ENCODE measurements at regions not wholly inside any gene's neighbourhood (a gene's known extent, or its start where the extent isn't known, plus 50 kb on each side); places are given as distances from the start of the nearest gene placed in this dataset.

DNA sequence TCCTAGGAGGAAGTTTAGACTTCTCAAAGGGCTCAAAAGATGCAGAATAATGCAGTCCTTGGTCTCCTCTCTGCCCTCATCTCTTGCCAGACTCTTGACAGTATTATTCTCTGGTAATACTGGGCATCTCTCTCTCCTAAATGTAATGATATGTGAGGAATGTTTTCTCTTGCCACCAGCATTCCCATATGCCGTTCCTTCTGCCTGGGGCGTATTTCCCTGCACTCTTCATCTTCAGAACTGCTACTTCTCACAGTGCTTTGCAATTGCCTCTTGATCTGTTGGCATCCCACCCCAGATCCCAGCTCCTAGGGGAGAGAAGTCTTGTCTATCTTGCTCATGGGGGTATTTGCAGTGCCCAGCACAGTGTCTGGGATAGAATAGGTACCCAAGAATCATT, 107.4 kb downstream of the RASSF10 start:
- DNase-seq: no peak
- H3K27me3 ChIP-seq: no peaks in the 10 kb centered on the region
- intact Hi-C loops (cut with DNase I): no loop called here
- WGBS, 2 donors: 74 to 91% methylated on average over 2 of the region's 2 CpGs
- TF ChIP-seq, protein P1, sequence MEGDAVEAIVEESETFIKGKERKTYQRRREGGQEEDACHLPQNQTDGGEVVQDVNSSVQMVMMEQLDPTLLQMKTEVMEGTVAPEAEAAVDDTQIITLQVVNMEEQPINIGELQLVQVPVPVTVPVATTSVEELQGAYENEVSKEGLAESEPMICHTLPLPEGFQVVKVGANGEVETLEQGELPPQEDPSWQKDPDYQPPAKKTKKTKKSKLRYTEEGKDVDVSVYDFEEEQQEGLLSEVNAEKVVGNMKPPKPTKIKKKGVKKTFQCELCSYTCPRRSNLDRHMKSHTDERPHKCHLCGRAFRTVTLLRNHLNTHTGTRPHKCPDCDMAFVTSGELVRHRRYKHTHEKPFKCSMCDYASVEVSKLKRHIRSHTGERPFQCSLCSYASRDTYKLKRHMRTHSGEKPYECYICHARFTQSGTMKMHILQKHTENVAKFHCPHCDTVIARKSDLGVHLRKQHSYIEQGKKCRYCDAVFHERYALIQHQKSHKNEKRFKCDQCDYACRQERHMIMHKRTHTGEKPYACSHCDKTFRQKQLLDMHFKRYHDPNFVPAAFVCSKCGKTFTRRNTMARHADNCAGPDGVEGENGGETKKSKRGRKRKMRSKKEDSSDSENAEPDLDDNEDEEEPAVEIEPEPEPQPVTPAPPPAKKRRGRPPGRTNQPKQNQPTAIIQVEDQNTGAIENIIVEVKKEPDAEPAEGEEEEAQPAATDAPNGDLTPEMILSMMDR (IDR thresholded peaks at IDR 0.05): no peak
- TF ChIP-seq POLR2A (IDR thresholded peaks at IDR 0.05): no peak
- no peak overlapping the region for H3K4me3 ChIP-seq (replicated peaks in 1 of 3)
- H3K9me3 ChIP-seq: no peaks in the 10 kb centered on the region
- H3K4me1 ChIP-seq: peaks cover 6 to 16% of the 10 kb centered on the region in 2 donors
- no peaks in the 10 kb centered on the region for H3K36me3 ChIP-seq
- H3K27ac ChIP-seq: no peak overlapping the region

DNA sequence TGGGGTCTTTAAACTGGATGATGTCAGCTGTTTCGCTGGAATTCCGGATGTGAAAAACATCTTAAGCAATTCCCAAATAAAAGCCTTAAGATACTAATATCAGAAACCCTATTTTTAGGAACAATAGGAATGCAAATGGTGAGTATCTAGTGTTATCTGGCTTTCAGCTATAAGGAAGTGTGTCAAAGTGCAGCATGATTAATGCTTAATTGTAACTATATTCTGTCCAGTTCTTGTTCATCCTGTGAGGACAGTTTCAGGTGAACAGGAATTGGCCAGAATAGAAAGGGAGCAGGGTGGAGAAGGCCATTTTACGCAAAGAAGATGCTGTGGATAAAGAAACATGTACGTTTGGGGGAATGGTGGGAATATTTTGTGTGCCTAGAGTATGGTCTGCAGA, 108.2 kb downstream of the RASSF10 start:
- peaks cover 6 to 16% of the 10 kb centered on the region in 2 donors for H3K4me1 ChIP-seq
- H3K27ac ChIP-seq: no peak overlapping the region
- TF ChIP-seq POLR2A (IDR thresholded peaks at IDR 0.05): no peak
- TF ChIP-seq, protein P1 (IDR thresholded peaks at IDR 0.05): no peak
- DNase-seq: no peak
- H3K27me3 ChIP-seq: no peaks in the 10 kb centered on the region
- intact Hi-C loops (cut with DNase I): no loop called here
- H3K36me3 ChIP-seq: no peaks in the 10 kb centered on the region
- 44 to 45% methylated on average over 4 of the region's 4 CpGs for WGBS, 2 donors
- H3K4me3 ChIP-seq (replicated peaks in 1 of 3): no peak overlapping the region
- no peaks in the 10 kb centered on the region for H3K9me3 ChIP-seq

DNA sequence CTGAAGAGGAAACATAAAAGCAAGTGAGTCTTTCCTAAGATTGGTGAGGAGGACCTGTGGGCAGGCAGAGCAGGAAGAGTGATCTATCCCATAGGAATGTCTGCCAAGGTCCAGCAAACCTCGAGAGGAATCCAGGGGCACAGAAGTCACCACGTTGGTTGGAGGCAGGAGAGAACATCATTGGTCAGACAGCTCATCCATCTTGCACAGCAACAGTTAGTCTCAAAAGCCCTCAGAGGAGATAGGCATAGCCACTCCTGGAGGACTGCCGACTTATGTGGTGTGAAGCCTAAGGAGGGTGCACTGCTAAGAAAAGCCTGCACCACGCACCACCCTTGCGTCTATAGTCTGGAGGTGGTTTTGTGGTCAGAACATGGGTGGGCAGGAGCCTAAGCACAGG, 109.1 kb downstream of the RASSF10 start:
- H3K4me1 ChIP-seq: peaks cover 6 to 16% of the 10 kb centered on the region in 2 donors
- no peak overlapping the region for H3K4me3 ChIP-seq (replicated peaks in 1 of 3)
- intact Hi-C loops (cut with DNase I): no loop called here
- WGBS, 2 donors: 80 to 87% methylated on average over 5 of the region's 5 CpGs
- no peaks in the 10 kb centered on the region for H3K9me3 ChIP-seq
- no peak overlapping the region for H3K27ac ChIP-seq
- no peaks in the 10 kb centered on the region for H3K36me3 ChIP-seq
- TF ChIP-seq, protein P1 (IDR thresholded peaks at IDR 0.05): no peak
- no peak for TF ChIP-seq POLR2A (IDR thresholded peaks at IDR 0.05)
- H3K27me3 ChIP-seq: no peaks in the 10 kb centered on the region
- no peak for DNase-seq

DNA sequence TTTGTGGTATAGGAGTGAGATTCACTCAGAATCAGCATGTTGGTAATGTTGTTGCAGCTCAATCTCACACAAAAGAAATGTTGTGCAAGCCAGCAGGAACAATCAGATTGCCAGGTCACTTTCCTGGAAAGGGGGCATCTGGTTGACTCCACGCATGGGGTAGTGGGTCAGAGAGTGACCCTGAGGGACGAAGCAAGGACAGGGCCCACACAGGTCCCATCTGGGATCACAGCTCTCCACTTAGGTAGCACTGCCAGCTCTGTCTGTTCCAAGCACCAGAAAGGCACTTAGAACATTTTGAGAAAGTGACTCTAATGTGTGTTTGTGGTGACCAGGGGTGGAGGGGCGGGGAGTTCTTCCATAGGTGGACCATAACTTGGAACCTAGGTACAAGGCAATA, 109.5 kb downstream of the RASSF10 start:
- TF ChIP-seq POLR2A (IDR thresholded peaks at IDR 0.05): no peak
- 97% methylated on average over 3 of the region's 3 CpGs for WGBS, 2 donors
- no peak overlapping the region for H3K27ac ChIP-seq
- H3K4me1 ChIP-seq: peaks cover 6 to 16% of the 10 kb centered on the region in 2 donors
- DNase-seq: no peak
- H3K9me3 ChIP-seq: no peaks in the 10 kb centered on the region
- H3K27me3 ChIP-seq: no peaks in the 10 kb centered on the region
- no peaks in the 10 kb centered on the region for H3K36me3 ChIP-seq
- H3K4me3 ChIP-seq (replicated peaks in 1 of 3): no peak overlapping the region
- intact Hi-C loops (cut with DNase I): no loop called here

DNA sequence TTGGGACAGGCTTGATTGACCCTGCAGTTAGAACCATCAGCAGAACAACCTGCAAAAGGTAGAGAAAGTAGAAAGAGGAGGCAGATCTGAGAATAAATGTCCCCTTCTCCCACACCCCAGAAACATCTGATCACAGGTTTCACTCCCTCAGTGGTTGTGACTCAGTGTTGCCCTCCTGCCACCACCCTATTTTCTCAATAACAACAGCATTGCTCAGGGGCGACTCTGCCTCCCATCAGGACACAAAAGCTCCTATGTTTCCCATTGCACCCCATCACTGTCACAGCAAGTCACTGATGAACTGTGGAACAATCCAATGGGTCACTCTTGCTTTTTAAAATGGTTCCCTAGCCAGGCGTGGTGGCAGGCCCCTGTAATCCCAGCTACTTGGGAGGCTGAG, 110.2 kb downstream of the RASSF10 start:
- Histone ChIP-seq H3K9me3 (no peaks in the 10 kb centered on the region), H3K4me1 (peaks cover 6 to 13% of the 10 kb centered on the region in 2 donors), H3K4me3 (replicated peaks in 1 of 3) (no peak overlapping the region), H3K27ac (no peak overlapping the region), H3K36me3 (no peaks in the 10 kb centered on the region), H3K27me3 (no peaks in the 10 kb centered on the region)
- TF ChIP-seq POLR2A (IDR thresholded peaks at IDR 0.05): no peak
- no peak for DNase-seq
- intact Hi-C loops (cut with DNase I): no loop called here
- 95 to 98% methylated on average over 2 of the region's 2 CpGs for WGBS, 2 donors

DNA sequence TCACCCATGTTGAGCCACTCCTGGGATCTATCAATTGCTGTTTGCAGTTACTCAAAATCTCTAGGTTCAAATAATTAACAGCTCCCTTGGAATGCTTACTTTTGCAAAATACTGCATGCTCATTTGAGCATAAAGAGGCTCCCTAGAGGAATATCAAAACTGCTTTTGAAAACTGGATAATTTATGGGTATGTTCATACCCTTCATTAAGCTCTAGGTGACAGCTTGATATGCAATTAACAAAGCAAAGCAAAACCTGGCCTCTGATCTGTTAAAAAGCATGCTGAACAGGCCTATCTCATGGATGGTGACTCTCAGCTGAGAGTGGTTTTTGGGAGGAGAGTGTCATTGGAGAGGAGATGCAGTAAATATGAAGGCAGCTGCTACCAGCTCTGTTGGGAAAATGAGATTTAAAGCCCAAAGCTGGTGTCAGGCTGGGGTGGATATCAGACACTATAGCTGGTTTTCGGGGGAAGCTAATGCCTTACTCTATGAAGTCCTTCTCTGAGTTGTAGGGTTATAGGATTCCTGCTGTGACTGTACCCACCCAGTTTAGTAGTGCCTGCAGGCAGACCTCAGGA, 110.9 kb downstream of the RASSF10 start:
- H3K9me3 ChIP-seq: no peaks in the 10 kb centered on the region
- no peak for DNase-seq
- H3K27ac ChIP-seq: no peak overlapping the region
- WGBS, 2 donors: 88 to 100% methylated on average over 1 of the region's 1 CpG
- intact Hi-C loops (cut with DNase I): no loop called here
- no peaks in the 10 kb centered on the region for H3K36me3 ChIP-seq
- no peaks in the 10 kb centered on the region for H3K27me3 ChIP-seq
- peaks cover 0 to 7% of the 10 kb centered on the region in 2 donors for H3K4me1 ChIP-seq
- H3K4me3 ChIP-seq (replicated peaks in 1 of 3): no peak overlapping the region
- TF ChIP-seq, protein P1 (IDR thresholded peaks at IDR 0.05): no peak
- TF ChIP-seq POLR2A (IDR thresholded peaks at IDR 0.05): no peak

All from thyroid gland (tissue), 4 donors.